ENCODE measurements at regions not wholly inside any gene's neighbourhood (a gene's known extent, or its start where the extent isn't known, plus 50 kb on each side); places are given as distances from the start of the nearest gene placed in this dataset.
A peak's percentile ranks its signal among the peaks of the same experiment; 100 is the strongest.

DNA sequence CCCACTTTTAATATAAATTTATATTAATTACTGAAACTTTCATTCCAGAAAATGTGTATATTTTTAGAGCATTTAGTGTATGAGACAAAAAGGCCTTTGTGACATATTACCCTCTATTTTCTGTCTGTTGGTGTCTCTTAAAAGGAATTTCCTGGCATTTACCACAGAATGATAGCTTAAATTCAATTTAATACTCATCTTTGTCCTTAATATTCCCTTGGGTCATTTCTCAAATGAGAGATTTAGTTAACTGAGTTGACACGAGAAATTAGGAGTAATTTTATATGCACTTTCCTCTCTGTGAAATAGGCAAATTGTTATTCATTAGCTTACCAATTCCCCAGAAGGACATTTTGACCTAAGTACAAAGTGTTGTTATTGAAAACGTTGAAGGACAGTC, 101.7 kb upstream of the CTTNBP2 start:
- WGBS, 3 donors = 12 to 31% (median 18%) methylated on average over 2 of the region's 2 CpGs
- Histone ChIP-seq H3K9me3 (no peaks in the 10 kb centered on the region), H3K4me3 (no peak overlapping the region), H3K27me3 (no peaks in the 10 kb centered on the region), H3K4me1 (ENCODE audit: insufficient read depth) (no peaks in the 10 kb centered on the region), H3K27ac (no peak overlapping the region), H3K36me3 (no peaks in the 10 kb centered on the region)
- intact Hi-C loops (cut with DNase I) = no loop called here
- DNase-seq = no peak
- TF ChIP-seq POLR2A (IDR thresholded peaks at IDR 0.05) (no peak), CTCF (IDR thresholded peaks at IDR 0.05) (no peak), EP300 (IDR thresholded peaks at IDR 0.05) (no peak)

DNA sequence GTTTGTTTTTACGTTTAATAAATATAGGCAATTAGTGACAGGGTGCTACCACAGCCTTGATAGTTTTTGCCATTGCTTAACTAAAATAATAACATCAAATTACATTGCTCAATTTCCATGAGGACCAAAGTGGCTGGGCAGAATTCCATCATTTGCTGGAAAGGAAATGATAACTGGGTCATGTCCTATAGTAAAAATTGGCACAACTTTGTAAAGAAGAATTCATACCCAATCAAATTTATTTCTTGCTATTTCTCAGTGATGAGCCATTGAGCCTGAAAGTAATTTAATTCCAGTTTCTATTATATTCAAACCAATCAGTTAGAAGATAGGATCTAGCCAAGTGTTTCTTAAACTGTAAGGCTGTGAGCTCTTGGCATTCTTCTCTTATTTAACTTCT, 102.2 kb upstream of the CTTNBP2 start:
- peak in 1 of 5 donors; percentile 44 for DNase-seq
- TF ChIP-seq EP300 (IDR thresholded peaks at IDR 0.05) (no peak), POLR2A (IDR thresholded peaks at IDR 0.05) (no peak), CTCF (IDR thresholded peaks at IDR 0.05) (no peak)
- intact Hi-C loops (cut with DNase I) = no loop called here

GRCh38 chr7:117979954-117980497, 106.8 kb upstream of the CTTNBP2 start:
- Histone ChIP-seq H3K4me3 (no peak overlapping the region), H3K4me1 (ENCODE audit: insufficient read depth) (no peaks in the 10 kb centered on the region), H3K9me3 (no peaks in the 10 kb centered on the region), H3K36me3 (no peaks in the 10 kb centered on the region), H3K27ac (no peak overlapping the region), H3K27me3 (no peaks in the 10 kb centered on the region)
- DNase-seq = no peak
- WGBS, 3 donors = 82 to 88% (median 86%) methylated on average over 4 of the region's 4 CpGs
- TF ChIP-seq EP300 (IDR thresholded peaks at IDR 0.05) = no peak
- no peak for TF ChIP-seq CTCF (IDR thresholded peaks at IDR 0.05)
- no peak for TF ChIP-seq POLR2A (IDR thresholded peaks at IDR 0.05)
- intact Hi-C loops (cut with DNase I) = no loop called here

More for the DNA sequence above, 102.2 kb upstream of the CTTNBP2 start:
- Histone ChIP-seq H3K27ac (no peak overlapping the region), H3K36me3 (no peaks in the 10 kb centered on the region), H3K4me1 (ENCODE audit: insufficient read depth) (no peaks in the 10 kb centered on the region), H3K27me3 (no peaks in the 10 kb centered on the region), H3K9me3 (no peaks in the 10 kb centered on the region), H3K4me3 (no peak overlapping the region)
- 29 to 48% (median 47%) methylated on average over 1 of the region's 1 CpG for WGBS, 3 donors

- Histone ChIP-seq H3K4me3 (no peak overlapping the region), H3K36me3 (no peaks in the 10 kb centered on the region), H3K9me3 (no peaks in the 10 kb centered on the region), H3K4me1 (ENCODE audit: insufficient read depth) (no peaks in the 10 kb centered on the region), H3K27ac (no peak overlapping the region), H3K27me3 (no peaks in the 10 kb centered on the region)
- no peak for DNase-seq
- WGBS, 3 donors = 16 to 29% (median 22%) methylated on average over 11 of the region's 11 CpGs
- intact Hi-C loops (cut with DNase I) = no loop called here
- no peak for TF ChIP-seq POLR2A (IDR thresholded peaks at IDR 0.05)
- TF ChIP-seq EP300 (IDR thresholded peaks at IDR 0.05) = no peak
- no peak for TF ChIP-seq CTCF (IDR thresholded peaks at IDR 0.05)
Observed at GRCh38 chr7:117982071-117983055, 109.1 kb upstream of the CTTNBP2 start.
